ENCODE measurements at regions not wholly inside any gene's neighbourhood (a gene's known extent, or its start where the extent isn't known, plus 50 kb on each side); places are given as distances from the start of the nearest gene placed in this dataset.

GRCh38 chr13:109880371-109881346 lies 94.3 kb upstream of the IRS2 start:
- no peak for TF ChIP-seq CTCF (conservative IDR thresholded peaks at IDR 0.05; ENCODE audit: low read length)
- TF ChIP-seq EZH2phosphoT487 (IDR thresholded peaks at IDR 0.05; ENCODE audit: borderline replicate concordance, low read depth, low read length): no peak
